Stomach (tissue), 8 donors: ENCODE measurements at regions not wholly inside any gene's neighbourhood (a gene's known extent, or its start where the extent isn't known, plus 50 kb on each side); places are given as distances from the start of the nearest gene placed in this dataset.

ENCODE experiments used
- DNase-seq, 2 donors: peaks; one replicate each; pipeline versions ENCODE4 v3.0.0 to v3.0.0-alpha.2; 2013 to 2019
- H3K27ac ChIP-seq, 5 donors: fragments of 200-600 bp in 4 of 5; sonication (generic) in 4 of 5; one replicate each; pipeline ENCODE4 v1.5.1; 2013 to 2019; ENCODE audit warnings: mild to moderate bottlenecking in 1 of 5, moderate library complexity in 1 of 5
- H3K27me3 ChIP-seq, 3 donors: fragments of 200-600 bp; sonication (generic); one replicate each; pipeline ENCODE4 v1.5.1; 2017 to 2019; ENCODE audit warnings: mixed run types in 1 of 3
- H3K36me3 ChIP-seq, 4 donors: fragments of 200-600 bp; sonication (generic); 1 replicate in 3 of 4; 2 replicates in 1 of 4; pipeline ENCODE4 v1.5.1; 2016 to 2019
- H3K4me1 ChIP-seq, 4 donors: fragments of 200-600 bp; sonication (generic); one replicate each; pipeline ENCODE4 v1.5.1; 2016 to 2019
- H3K4me3 ChIP-seq, 4 donors: fragments of 200-600 bp; sonication (generic) in 3 of 4; one replicate each; pipeline ENCODE4 v1.5.1; 2016 to 2019; ENCODE audit warnings: mild to moderate bottlenecking in 1 of 4
- H3K9me3 ChIP-seq, 4 donors: fragments of 200-600 bp; sonication (generic); one replicate each; pipeline ENCODE4 v1.5.1; 2016 to 2019
- CTCF ChIP-seq, 7 experiments: fragments of 450-650 bp in 4 of 7; fragments of 200-600 bp in 3 of 7; sonication (generic) in 3 of 7; IDR thresholded peaks; one replicate each; pipeline ENCODE4 v1.5.1; 2016 to 2019; ENCODE audit warnings: antibody characterized with exemption in 7 of 7, control low read depth in 2 of 7, mild to moderate bottlenecking in 1 of 7
- EP300 ChIP-seq: sonication (generic); formaldehyde crosslinking; IDR thresholded peaks from one replicate; pipeline ENCODE4 v1.6.1; 2017; ENCODE audit warnings: antibody characterized with exemption
- POLR2A ChIP-seq, 4 donors: fragments of 450-650 bp; IDR thresholded peaks; one replicate each; pipeline ENCODE4 v1.6.1; 2016; ENCODE audit warnings: antibody characterized with exemption in 4 of 4, control low read depth in 2 of 4, mild to moderate bottlenecking in 1 of 4, moderate library complexity in 1 of 4
- POLR2AphosphoS5 ChIP-seq, 3 donors: sonication (generic); formaldehyde crosslinking; IDR thresholded peaks; one replicate each; pipeline ENCODE4 v1.6.1; 2016; ENCODE audit warnings: antibody characterized with exemption in 3 of 3
- WGBS, 5 donors: extraction: QIAGEN DNeasy Blood & Tissue Kit in 3 of 5; methylation state at CpG; one replicate each; pipeline versions ENCODE4 v1.1.5 to v1.1.7; 2013 to 2018; 5-methylcytosine and 5-hydroxymethylcytosine counted together
- intact Hi-C: fragments of 100-400 bp; cut with DNase I; formaldehyde crosslinking; loops from one replicate; pipeline ENCODE4 v1.15.1; 2023; ENCODE audit warnings: low total_unique reads
- donor health status: healthy with polysubstance abuse.
- donor health status: Bipolar disorder and iron deficiency.
- donor health status: healthy.

- H3K9me3 ChIP-seq = no peaks in the 10 kb centered on the region
- no peak overlapping the region for H3K27ac ChIP-seq
- H3K27me3 ChIP-seq = no peaks in the 10 kb centered on the region
- H3K36me3 ChIP-seq = no peaks in the 10 kb centered on the region
- DNase-seq = no peak
- intact Hi-C loops = no loop called here
- H3K4me3 ChIP-seq = no peak overlapping the region
- TF ChIP-seq POLR2A (IDR thresholded peaks at IDR 0.05) (no peak), CTCF (IDR thresholded peaks at IDR 0.05) (no peak), EP300 (no peak), POLR2AphosphoS5 (IDR thresholded peaks at IDR 0.05) (no peak)
- no peaks in the 10 kb centered on the region for H3K4me1 ChIP-seq
- WGBS, 5 donors = 81 to 88% (median 86%) methylated on average over 2 of the region's 2 CpGs
Observed at GRCh38 chr4:14596437-14596836, 405.8 kb upstream of the CPEB2 start.

GRCh38 chr4:14596904-14597303, 405.4 kb upstream of the CPEB2 start:
- H3K27ac ChIP-seq = no peak overlapping the region
- TF ChIP-seq POLR2A (IDR thresholded peaks at IDR 0.05) (no peak), CTCF (IDR thresholded peaks at IDR 0.05) (no peak), EP300 (no peak), POLR2AphosphoS5 (IDR thresholded peaks at IDR 0.05) (no peak)
- H3K27me3 ChIP-seq = no peaks in the 10 kb centered on the region
- H3K4me1 ChIP-seq = no peaks in the 10 kb centered on the region
- H3K4me3 ChIP-seq = no peak overlapping the region
- intact Hi-C loops = no loop called here
- no peaks in the 10 kb centered on the region for H3K9me3 ChIP-seq
- DNase-seq = no peak
- H3K36me3 ChIP-seq = no peaks in the 10 kb centered on the region
- WGBS, 5 donors = 42 to 53% (median 49%) methylated on average over 2 of the region's 2 CpGs

- no peaks in the 10 kb centered on the region for H3K27me3 ChIP-seq
- intact Hi-C loops = no loop called here
- H3K36me3 ChIP-seq = no peaks in the 10 kb centered on the region
- WGBS, 5 donors = 33 to 41% (median 38%) methylated on average over 2 of the region's 2 CpGs
- H3K4me3 ChIP-seq = no peak overlapping the region
- no peak for DNase-seq
- H3K9me3 ChIP-seq = no peaks in the 10 kb centered on the region
- no peaks in the 10 kb centered on the region for H3K4me1 ChIP-seq
- no peak for TF ChIP-seq CTCF (IDR thresholded peaks at IDR 0.05)
- no peak for TF ChIP-seq EP300
- TF ChIP-seq POLR2A (IDR thresholded peaks at IDR 0.05) = no peak
- TF ChIP-seq POLR2AphosphoS5 (IDR thresholded peaks at IDR 0.05) = no peak
- no peak overlapping the region for H3K27ac ChIP-seq
Observed at GRCh38 chr4:14602206-14602605, 400.1 kb upstream of the CPEB2 start.

DNA sequence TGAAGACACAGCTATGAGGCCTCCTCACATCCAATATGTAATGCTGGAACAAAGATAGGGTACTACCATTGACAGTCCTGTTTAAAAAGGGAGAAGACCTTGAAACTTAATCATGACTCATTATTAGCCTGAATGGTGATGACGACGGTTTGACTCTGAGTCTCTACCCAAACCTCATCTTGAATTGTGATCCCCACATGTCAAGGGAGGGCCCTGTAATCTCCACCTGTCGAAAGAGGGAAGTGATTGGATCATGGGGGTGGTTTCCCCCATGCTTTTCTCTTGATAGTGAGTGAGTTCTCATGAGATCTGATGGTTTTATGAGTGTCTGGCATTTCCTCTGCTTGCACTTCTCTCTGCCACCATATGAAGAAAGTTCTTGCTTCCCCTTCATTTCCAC, 395.3 kb upstream of the CPEB2 start:
- DNase-seq = no peak
- H3K4me1 ChIP-seq = peaks cover 0 to 3% (median 0%) of the 10 kb centered on the region in 4 donors
- H3K9me3 ChIP-seq = no peaks in the 10 kb centered on the region
- no peaks in the 10 kb centered on the region for H3K27me3 ChIP-seq
- intact Hi-C loops = no loop called here
- WGBS, 5 donors = 61 to 82% (median 68%) methylated on average over 3 of the region's 3 CpGs
- TF ChIP-seq EP300 (no peak), POLR2AphosphoS5 (IDR thresholded peaks at IDR 0.05) (no peak), POLR2A (IDR thresholded peaks at IDR 0.05) (no peak), CTCF (IDR thresholded peaks at IDR 0.05) (no peak)
- H3K4me3 ChIP-seq = no peak overlapping the region
- H3K36me3 ChIP-seq = no peaks in the 10 kb centered on the region
- no peak overlapping the region for H3K27ac ChIP-seq
